ENCODE measurements at regions not wholly inside any gene's neighbourhood (a gene's known extent, or its start where the extent isn't known, plus 50 kb on each side); places are given as distances from the start of the nearest gene placed in this dataset.

DNA sequence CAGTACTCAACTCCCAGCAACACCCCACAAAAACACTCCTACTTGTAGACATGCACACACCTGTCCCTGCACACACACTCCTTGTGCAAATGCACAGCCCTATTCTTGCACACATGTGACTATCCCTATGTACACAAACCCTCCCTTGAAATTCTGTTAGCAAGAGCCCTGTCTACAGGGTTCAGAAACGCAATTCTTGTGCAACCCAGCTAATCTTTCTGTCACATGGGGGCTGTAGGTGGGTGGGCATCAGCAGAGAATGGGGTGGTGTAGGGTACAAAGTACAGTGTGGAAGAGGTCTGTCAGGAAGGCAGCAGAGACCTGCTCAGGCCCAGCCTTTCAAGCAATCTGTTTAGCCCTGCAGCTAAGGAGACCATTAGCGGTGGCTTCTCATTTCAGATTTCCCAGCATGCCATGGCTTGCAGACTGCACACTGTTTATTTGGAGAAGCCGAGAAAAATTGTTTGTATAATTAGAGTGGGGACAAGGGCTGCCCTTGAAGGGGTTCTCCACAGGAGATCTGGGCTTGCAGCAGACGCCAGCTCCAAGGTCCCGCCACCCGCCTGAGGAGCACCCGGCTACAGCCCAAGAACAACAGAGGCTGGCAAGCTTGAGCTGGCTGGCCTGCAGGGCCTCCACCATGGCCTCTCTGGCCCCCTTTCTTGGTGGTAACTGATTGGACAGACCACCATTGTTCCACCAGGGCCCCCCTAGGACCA lies 144.0 kb upstream of the PJA1 start:
- TF ChIP-seq POLR2A (IDR thresholded peaks at IDR 0.05): no peak
- TF ChIP-seq, protein P1, sequence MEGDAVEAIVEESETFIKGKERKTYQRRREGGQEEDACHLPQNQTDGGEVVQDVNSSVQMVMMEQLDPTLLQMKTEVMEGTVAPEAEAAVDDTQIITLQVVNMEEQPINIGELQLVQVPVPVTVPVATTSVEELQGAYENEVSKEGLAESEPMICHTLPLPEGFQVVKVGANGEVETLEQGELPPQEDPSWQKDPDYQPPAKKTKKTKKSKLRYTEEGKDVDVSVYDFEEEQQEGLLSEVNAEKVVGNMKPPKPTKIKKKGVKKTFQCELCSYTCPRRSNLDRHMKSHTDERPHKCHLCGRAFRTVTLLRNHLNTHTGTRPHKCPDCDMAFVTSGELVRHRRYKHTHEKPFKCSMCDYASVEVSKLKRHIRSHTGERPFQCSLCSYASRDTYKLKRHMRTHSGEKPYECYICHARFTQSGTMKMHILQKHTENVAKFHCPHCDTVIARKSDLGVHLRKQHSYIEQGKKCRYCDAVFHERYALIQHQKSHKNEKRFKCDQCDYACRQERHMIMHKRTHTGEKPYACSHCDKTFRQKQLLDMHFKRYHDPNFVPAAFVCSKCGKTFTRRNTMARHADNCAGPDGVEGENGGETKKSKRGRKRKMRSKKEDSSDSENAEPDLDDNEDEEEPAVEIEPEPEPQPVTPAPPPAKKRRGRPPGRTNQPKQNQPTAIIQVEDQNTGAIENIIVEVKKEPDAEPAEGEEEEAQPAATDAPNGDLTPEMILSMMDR (IDR thresholded peaks at IDR 0.05): no peak
